GM19324 (cell line): ENCODE measurements at regions not wholly inside any gene's neighbourhood (a gene's known extent, or its start where the extent isn't known, plus 50 kb on each side); places are given as distances from the start of the nearest gene placed in this dataset.
"Not testable (repeated sequence)": the region's sequence is repeated elsewhere in the genome, so short reads cannot be mapped to it uniquely, and the experiment has no call there.

Experiments
- ATAC-seq: cut with Tn5 transposase; IDR thresholded peaks from one replicate; pipeline ENCODE4 v1.9.1; 2021; ENCODE audit warnings: mild to moderate bottlenecking, moderate library complexity; ENCODE audit not compliant: unreplicated experiment, low FRiP score

DNA sequence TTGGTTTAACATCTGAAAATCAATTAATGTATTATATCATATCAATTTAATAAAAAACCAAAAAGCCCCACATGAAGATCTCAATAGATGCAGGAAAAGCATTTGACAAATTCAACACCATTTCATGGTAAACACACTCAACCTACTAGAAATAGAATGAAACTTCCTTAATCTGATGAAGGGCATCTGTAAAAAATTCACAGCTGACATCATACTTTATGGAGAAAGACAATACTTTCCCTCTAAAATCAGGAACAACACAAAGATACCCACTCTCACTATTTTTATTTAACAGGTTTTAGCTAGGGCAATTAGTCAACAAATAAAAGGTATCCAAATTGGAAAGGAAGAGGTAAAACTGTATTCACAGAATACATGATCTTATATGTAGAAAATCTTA is 303.0 kb upstream of the ZEB2 start:
- ATAC-seq, result no peak

DNA sequence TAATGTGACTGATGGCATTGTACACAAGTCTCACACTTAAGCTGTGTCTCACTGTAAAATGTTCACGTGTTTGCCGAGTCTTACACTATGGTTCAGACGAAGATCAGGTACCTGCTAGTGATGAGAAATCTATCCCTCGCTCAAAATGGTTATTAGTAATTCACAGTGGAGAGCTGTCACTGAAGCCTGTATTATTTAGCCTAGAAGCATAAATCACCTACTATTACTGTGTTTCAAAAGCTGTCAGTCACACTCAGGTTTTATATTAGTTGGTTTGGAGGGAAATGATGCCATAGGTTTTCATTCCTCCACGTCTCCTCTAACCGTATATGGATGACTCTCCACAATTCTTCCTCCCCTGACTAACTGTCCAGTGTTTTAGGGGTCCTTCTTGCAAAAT is 292.4 kb upstream of the ZEB2 start:
- ATAC-seq, result no peak

DNA sequence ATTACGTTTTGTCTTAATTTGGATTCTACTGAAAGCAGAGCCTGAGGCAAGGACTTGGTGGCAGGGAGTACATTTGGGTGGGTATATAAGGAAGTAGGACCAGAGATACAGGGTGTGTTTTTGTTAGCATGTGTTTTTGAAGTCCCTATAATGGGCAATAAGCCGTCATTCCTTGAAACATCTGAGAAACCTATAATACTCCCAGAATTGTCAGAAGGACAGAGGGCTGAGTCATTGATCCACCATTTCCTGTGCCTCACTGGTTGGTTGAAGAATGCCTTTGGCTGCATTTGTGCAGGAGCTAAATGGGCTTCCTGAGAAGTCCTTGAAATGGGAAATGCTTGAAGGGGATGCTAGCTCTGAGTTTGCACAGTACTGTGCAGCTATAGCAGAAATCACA is 281.8 kb upstream of the ZEB2 start:
- ATAC-seq, result no peak

DNA sequence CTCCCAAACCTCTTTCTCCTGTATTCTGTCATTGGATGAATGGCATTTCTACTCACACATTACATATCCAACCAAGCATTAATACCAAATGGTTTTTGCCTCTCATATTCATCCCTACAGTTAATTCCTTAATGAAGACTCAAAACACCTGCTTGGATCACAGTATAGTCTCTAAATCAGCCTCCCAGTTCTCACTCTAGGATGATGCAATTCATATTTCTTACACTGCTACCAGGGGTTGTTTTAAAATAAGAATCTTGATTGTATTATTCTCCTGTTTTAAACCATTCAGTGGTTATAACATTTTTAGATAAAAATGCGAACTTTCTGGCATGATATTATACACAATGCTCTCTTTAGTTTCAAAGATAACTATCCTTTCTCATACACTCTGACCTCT is 281.4 kb upstream of the ZEB2 start:
- ATAC-seq, result no peak

DNA sequence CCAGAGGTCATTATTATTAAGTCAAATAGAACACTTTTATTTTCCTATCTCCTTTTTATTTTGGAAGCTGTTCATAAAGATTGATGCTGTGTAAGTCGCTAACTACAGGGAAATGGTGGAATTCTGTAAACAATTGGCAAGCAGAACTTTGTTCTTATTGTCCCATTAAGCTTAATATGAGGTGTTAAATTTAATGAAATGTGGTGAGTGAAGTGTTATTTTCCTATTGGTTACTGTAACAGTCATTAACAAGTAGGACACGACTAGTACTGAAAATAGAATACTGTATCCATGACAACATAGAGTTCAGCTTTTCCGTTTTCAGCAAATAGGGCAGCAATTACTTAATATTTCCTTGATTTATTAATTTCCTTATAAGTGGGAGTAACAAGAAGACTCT is 279.1 kb upstream of the ZEB2 start:
- no peak for ATAC-seq

DNA sequence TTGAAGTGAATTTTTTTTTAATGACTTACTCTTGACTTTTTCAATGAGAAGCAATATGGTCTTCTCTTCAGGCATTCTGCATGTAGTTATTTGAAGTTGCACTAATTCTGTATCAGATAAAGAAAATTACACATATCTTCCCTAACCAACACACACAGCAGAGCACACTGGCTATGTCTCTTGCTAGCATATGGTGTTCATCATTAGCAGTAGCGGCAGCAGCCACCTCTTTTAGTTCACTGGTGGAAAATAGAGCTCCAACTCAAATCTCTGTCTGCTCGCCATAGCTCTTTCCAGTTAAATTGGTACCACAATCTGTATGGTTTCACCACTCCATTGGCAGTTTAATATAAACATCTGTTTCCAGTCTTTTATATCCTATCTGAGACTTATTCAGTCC is 278.1 kb upstream of the ZEB2 start:
- ATAC-seq, result no peak

DNA sequence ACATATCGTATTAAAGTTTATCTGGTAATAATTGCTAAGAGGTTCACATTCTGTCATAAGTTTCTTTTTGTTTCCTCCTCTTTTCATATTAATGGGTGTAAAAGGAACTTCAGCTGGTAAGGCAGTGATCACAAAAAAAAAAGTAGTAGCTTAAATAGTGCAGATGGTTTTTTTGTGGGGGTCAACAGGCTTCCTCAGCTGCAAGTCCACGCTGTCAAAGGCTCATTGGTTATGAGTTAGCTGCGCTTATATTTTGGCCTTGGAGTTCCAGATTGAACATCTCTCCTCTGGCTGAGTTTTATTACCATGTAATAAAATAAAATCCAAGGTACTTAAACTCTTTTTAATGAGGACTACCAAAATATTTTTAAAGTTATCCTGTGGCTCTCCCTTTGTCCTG is 277.0 kb upstream of the ZEB2 start:
- ATAC-seq, result no peak

DNA sequence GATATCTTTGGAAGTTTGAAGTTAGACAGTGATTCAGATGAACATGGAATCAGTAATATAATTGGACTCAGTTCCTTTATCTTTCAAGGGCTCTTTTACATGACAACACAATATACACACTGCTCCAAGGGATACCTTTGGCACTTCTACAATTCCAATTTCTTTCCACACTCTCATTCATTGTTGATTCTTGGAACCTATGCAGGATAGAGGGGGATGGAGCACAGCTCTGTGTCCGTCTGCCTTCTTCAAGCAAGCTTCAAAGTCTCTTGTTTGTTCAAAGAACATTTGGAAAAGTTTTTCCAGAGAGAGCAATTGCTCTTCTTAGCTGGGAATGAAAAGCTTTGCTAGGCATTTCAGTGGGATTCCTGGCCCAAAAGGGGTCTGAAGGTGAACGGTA is 276.2 kb upstream of the ZEB2 start:
- ATAC-seq, result no peak

DNA sequence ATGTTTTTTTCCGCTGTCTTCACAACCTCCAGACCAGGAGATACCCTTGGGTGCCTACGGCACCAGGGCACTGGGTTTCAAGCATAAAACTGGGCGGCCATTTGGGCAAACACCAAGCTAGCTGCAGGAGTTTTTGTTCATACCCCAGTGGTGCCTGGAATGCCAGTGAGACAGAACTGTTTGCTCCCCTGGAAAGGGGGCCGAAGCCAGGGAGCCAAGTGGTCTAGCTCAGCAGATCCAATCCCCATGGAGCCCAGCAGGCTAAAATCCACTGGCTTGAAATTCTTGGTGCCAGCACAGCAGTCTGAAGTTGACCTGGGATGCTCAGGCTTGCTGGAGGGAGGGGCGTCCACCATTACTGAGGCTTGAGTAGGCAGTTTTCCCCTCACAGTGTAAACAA is 265.3 kb upstream of the ZEB2 start:
- no peak for ATAC-seq

DNA sequence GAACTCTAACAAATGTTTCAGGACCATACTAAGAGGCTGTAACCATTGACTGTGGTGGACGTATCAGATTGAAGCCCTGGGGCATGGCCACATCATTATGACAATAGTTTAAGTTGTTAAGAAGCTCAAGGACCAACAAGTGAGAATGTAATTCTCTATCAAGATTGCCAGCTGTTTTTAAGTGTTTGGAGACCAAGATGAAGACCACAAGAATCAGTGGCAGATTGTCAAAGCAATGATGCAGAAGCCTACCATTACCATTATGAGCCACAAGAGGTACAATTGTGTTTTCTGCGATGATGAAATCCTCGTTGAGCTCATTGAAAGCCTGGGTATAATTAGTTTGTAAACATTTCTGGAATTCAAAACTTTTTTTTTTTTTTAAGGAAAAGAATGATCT is 261.1 kb upstream of the ZEB2 start:
- no peak for ATAC-seq

DNA sequence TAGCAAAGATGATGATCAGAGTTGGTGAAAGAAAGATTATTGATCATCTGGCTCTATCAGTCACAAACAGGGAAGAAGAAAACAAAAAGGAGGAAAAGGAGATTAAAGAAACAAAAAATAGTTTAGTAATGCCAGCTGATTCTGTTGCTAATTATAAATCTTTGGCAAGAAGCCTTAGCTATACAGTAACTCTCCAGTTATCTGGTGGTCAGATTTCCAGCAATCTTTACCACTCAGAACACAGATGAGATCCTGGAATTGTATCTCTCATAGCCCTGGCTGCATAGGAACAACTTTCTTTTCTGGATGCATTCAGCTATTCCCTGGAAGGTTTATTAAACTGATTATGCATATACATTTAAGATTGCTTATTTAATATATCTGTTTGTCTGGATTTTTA is 256.8 kb upstream of the ZEB2 start:
- no peak for ATAC-seq

DNA sequence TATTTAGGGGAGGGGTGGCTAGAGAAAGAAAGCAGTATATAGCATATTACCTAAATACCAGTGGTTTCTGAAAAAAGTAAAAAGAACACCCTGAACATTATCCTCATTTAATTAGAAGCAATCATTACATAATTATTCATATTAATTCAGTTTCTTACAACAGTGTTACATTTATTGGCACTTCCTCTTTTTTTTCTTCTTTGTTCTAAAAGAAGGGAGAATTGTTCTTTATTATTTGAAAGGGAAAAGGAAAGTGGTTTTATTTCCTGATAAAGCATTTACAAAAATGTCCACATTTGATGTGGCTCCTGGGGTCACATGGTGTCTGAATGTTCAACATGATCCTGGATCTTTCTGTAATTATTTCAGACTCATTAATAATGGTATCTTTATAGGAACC is 254.9 kb upstream of the ZEB2 start:
- ATAC-seq, result no peak

DNA sequence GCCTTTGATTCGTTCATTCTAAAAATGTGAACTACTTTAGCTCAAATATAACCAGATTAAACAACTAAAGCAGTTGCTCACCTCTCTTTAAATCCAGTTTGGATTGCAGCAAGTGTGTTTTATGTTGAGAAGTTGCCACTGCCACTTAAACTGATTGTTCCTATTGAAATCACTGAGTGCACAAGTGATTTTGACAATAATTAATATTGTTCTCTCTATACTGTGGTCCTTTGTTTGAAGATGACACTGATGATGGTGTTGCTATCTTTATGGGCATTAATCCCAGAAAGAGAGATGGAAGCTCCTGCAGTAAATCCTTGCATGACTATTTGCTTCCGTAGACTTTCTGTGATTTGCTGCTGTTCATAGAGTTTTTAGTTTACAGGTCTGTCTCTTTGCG is 251.4 kb upstream of the ZEB2 start:
- ATAC-seq, result no peak

DNA sequence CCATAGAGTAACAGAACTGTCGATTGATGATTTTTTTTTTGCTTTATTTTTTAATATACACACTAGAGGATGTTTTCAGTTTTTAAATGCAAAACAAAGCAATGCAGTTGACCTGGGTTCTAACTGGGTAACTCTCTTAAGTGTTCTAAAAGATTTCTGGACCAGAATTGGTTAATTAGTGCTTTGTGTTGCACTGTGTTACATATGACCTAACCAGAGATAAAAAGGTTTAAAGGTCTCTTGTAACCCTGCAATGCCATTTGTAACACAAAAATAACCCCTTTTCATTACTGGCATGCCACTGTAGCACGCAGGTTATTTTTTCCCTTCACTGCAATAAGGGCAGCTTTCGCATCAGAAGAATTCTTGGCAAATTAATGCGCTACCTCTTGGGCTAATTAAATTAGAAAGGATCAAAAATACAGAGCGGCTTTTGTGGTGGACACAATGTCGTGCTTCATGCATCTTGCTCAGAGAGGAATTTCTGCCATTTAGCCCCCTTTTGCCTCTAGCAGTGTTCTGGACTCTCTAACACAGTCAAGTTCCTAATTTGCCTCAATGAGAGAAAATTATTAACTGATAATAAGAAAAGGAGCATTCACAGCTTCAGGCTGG is 250.8 kb upstream of the ZEB2 start:
- ATAC-seq, result no peak

DNA sequence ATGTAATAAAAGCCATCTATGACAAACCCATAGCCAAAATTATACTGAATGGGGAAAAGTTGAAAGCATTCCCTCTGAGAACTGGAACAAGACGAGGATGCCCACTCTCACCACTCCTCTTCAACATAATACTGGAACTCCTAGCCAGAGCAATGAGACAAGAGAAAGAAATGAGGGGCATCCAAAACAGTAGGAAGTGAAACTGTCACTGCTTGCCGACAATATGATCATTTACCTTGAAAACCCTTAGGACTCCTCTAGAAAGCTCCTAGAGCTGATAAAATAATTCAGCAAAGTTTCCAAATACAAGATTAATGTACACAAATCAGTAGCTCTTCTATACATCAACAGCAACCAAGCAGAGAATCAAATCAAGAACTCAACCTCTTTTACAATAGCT is 241.0 kb upstream of the ZEB2 start:
- ATAC-seq, result not testable (repeated sequence)

DNA sequence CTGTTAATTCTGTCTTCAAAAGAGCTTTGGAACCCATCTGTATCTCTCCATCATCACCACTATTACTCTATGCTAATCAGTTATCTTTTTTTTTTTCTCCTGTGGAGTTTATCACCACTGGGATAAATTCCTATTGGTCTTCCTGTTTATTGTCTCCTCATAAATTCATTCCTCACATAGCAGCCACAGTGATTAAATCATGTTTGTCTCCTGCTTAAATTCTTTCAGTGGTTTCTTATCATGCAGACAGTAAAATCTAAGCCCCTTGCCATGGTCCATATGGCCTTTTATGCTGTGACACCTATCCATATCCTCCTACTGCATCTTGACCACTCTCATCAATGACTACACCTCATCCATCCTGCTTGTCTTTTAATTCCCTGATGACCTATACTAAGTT is 239.8 kb upstream of the ZEB2 start:
- ATAC-seq, result no peak

DNA sequence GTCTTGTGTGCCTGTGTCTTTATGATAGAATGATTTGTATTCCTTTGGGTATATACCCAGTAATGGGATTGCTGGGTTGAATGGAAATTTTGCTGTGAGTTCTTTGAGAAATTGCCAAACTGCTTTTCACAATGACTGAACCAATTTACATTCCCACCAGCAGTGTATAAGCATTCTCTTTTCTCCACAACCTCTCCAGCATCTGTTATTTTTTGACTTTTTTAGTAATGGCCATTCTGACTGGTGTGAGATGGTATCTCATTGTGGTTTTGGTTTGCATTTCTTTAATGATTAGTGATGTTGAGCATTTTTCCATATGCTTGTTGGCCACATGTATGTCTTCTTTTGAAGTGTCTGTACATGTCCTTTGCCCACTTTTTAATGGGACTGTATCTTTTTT is 238.3 kb upstream of the ZEB2 start:
- ATAC-seq, result not testable (repeated sequence)

DNA sequence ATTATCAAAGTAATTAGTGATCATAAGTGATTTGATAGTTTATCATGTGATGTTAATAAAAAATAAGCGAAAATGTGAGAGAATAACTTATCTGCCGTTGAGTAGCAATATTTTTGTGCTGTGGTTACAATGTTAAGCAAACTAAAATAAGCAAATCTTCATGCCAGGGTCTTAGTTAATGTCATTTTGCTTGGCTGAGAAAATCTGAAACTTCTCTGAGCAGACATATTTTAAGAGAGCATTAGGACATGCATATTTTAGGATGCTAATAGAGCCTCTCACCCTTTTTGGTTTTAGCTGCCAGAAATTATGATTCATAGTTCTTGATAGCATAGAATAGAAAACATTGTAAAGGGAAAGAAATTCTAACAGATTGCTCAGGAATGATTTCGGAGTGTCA is 233.5 kb upstream of the ZEB2 start:
- no peak for ATAC-seq

DNA sequence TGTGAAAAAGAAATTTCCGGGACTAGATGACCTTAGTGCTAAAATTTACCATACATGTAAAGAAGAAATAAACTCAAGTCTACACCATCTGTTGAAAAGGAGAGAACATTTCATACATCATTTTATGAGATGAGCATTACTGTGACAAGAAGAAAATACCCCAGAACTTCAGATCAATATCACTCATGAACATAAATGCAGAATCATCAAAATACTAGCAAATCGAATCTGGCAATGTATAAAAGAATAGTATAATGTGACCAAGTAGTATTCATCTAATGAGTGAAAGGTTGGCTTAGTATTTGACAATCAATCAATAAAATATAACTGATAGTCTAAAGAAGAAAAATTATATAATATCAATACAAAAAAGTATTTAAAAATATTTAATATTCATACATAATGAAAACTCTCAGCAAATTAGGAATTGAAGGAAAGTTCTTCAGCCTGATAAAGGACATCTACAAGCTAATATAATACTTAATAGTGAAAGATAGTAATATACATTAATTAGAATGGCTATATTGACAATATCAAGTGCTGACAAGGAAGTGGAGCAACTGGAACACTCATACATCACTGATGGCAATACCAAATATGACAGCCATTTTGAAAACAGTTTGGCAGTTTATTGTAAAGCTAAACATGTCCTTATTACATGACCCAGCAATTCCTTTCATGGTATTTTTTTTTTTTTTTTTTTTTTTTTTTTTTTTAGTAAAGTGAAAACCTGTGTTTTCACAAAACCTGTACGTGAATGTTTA is 231.4 kb upstream of the ZEB2 start:
- no peak for ATAC-seq

DNA sequence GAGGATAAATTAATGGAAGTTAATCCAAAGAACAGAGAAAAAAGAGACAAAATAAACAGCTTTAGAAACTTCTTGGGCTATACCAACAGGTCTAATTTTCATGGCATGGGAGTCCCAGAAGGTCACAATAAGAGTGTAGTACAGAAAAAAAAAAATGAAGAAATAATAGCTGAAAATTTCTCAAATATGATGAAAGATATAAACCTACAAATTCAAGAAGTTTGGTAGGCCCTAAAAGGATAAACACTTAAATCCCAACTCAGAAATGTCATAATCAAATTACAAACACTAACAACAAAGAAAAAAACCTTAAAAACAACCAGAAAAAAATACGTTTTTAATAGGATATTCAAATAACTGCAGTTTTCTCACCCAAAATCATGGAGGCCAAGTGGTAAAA is 229.3 kb upstream of the ZEB2 start:
- no peak for ATAC-seq

DNA sequence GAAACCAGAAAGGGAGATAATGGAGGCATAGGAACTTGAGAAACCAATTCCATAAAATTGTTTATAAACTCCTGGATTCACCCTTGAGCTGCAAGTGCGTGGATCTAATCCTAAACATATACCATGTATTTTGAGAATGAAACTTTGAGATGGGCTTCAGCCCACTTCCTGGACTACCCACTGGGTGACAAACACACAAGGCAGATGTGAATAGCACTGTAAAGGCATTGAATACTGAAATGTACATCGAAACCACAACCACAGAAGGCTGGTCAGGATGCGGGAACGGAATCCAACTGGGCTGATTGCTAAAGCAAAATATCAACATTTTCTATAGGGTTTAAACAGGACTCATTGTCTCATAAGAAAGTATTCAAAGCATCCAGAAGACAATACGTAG is 228.5 kb upstream of the ZEB2 start:
- no peak for ATAC-seq

DNA sequence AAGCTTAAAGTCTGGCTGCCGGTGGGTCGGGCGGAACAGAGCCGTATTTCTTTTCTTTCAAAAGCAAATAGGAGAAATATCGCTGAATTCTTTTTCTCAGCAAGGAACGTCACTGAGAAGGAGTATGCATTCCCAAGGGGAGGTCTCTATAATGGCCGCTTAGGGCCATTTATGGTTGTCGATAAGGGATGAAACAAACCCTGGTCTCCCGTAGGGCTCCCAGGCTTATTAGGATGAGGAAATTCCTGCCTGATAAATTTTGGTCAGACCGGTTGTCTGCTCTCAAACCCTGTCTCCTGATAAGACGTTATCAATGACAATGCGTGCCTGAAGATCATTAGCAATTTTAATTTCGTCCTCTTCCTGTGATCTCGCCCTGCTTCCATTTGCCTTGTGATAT is 227.7 kb upstream of the ZEB2 start:
- ATAC-seq, result no peak

DNA sequence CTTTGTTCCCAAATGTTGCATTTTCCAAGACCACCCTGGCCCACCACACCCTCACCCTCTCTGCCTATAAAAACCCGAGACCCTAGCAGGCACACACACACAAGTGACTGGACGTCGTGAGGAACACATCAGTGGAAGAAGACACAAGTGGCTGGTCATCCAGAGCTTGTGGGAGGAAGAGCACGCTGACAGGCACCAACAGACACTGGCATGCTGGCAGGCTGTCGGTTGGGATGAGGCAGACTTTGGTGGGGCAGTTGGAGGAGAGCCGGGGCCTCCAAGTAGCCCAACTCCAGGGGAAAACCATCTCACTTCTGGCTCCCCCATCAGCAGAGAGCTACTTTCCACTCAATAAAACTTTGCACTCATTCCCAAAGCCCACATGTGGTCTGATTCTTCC is 225.5 kb upstream of the ZEB2 start:
- ATAC-seq, result no peak
